Lower lobe of right lung (tissue), 2 donors: ENCODE measurements at regions not wholly inside any gene's neighbourhood (a gene's known extent, or its start where the extent isn't known, plus 50 kb on each side); places are given as distances from the start of the nearest gene placed in this dataset.

ENCODE experiments used
- ATAC-seq, 2 donors: fragments of 200-7000 bp; cut with Tn5 transposase; one replicate each; pipeline ENCODE4 v1.9.1; 2020 to 2022; ENCODE audit warnings: mild to moderate bottlenecking in 2 of 2, moderate library complexity in 2 of 2
- DNase-seq: peaks from one replicate; pipeline ENCODE4 v3.0.0-alpha.2; 2020
- H3K27ac ChIP-seq: fragments of 200-600 bp; one replicate; pipeline ENCODE4 v1.8.0; 2022
- H3K27me3 ChIP-seq: fragments of 200-600 bp; one replicate; pipeline ENCODE4 v1.8.0; 2022; ENCODE audit warnings: low read depth
- H3K36me3 ChIP-seq: fragments of 200-600 bp; one replicate; pipeline ENCODE4 v1.8.0; 2022; ENCODE audit warnings: mild to moderate bottlenecking
- H3K4me1 ChIP-seq: fragments of 200-600 bp; one replicate; pipeline ENCODE4 v1.8.0; 2022
- H3K4me3 ChIP-seq: fragments of 200-600 bp; one replicate; pipeline ENCODE4 v1.8.0; 2022; ENCODE audit warnings: mild to moderate bottlenecking
- H3K9me3 ChIP-seq: fragments of 200-600 bp; one replicate; pipeline ENCODE4 v1.8.0; 2022
- intact Hi-C: fragments of 100-400 bp; cut with DNase I; formaldehyde crosslinking; loops from one replicate; pipeline ENCODE4 v1.11.0; 2022
- TF ChIP-seq, protein P1 (sequence below): fragments of 200-600 bp; IDR thresholded peaks from one replicate; pipeline ENCODE4 v1.8.0; 2022; ENCODE audit warnings: antibody characterized with exemption, mild to moderate bottlenecking
- donor health status: DM: no; HTN: yes; CAD: no; lungs with severe emphysema.

DNA sequence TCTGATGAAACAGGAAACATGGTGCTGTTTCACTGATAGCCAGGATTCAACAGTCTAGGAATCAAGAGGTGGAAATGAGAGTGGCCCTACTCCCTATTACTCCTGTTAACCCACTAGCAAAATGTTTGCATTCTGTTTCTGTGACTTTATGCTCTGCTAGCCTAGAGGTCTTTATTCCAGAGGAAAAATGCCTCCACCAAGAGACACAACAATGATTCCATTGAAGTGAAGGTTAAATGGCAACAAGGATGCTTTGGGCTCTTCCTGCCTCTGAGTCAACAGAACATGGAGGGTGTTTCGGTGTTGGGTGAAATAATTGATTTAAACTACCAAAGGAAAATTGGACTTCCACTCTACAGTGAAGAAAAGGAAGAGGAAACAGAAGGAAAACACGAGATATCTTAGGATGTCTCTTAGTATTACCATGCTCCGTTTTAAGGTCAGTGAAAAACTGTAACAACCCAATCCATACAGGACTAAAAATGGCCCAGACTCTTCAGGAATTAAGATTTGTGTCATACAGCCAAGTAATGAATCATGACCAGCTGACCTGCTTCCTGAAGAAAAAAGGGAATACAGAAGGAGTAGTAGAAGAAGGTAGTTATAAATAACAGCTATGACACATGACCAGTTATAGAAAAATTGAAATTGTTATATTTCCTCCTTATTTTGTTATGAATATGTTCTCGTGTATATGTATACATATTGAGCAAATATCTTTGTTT lies 1237.8 kb downstream of the NCAM2 start:
- Histone ChIP-seq H3K36me3 (no peaks in the 10 kb centered on the region), H3K4me1 (no peaks in the 10 kb centered on the region), H3K4me3 (no peak overlapping the region), H3K27ac (no peak overlapping the region), H3K27me3 (no peaks in the 10 kb centered on the region), H3K9me3 (no peaks in the 10 kb centered on the region)
- intact Hi-C loops: no loop called here
- ATAC-seq (no peak), DNase-seq (no peak)
- TF ChIP-seq, protein P1, sequence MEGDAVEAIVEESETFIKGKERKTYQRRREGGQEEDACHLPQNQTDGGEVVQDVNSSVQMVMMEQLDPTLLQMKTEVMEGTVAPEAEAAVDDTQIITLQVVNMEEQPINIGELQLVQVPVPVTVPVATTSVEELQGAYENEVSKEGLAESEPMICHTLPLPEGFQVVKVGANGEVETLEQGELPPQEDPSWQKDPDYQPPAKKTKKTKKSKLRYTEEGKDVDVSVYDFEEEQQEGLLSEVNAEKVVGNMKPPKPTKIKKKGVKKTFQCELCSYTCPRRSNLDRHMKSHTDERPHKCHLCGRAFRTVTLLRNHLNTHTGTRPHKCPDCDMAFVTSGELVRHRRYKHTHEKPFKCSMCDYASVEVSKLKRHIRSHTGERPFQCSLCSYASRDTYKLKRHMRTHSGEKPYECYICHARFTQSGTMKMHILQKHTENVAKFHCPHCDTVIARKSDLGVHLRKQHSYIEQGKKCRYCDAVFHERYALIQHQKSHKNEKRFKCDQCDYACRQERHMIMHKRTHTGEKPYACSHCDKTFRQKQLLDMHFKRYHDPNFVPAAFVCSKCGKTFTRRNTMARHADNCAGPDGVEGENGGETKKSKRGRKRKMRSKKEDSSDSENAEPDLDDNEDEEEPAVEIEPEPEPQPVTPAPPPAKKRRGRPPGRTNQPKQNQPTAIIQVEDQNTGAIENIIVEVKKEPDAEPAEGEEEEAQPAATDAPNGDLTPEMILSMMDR: no peak

DNA sequence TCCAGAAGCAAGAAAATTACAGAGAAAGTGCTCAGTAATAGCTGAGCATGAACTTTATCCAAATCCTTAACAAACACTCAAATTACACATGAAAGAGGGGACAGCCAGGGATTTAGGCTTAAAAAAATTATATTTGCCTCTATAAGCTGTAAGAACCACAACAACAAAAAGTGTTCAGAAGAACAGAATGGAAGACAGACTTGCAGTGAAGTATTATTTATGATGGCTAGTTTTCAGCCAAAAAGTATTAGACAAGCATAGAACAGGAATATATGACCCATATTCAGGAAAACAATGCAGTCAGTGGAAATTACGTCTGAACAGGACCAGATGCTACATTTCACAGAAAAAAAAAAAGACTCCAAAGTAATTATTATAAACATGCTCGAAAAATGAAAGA lies 1246.3 kb downstream of the NCAM2 start:
- H3K9me3 ChIP-seq: no peaks in the 10 kb centered on the region
- H3K4me1 ChIP-seq: no peaks in the 10 kb centered on the region
- DNase-seq (no peak), ATAC-seq (no peak)
- no peaks in the 10 kb centered on the region for H3K36me3 ChIP-seq
- H3K27me3 ChIP-seq: no peaks in the 10 kb centered on the region
- H3K27ac ChIP-seq: no peak overlapping the region
- TF ChIP-seq, protein P1: no peak
- no peak overlapping the region for H3K4me3 ChIP-seq
- intact Hi-C loops: no loop called here

DNA sequence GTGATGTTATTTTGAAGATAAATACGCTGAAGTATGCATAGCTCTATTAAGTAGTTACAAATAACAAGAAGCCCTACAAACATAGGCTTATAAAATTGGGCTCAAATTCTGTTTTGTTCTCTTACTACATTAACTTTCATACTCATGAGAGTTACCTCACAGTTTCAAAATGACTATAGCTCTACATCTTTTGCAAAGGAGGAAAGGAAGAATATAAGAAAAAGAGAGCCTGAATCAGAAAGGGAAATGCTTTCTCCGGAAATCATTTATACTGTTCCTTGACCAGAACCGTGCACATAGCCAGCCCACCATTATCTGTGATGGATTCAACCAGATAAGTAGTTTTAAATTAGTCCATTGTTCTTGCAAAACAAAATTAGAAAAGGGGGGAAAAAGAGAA lies 1252.1 kb downstream of the NCAM2 start:
- H3K27me3 ChIP-seq: no peaks in the 10 kb centered on the region
- H3K4me3 ChIP-seq: no peak overlapping the region
- no peak for ATAC-seq
- H3K4me1 ChIP-seq: no peaks in the 10 kb centered on the region
- H3K36me3 ChIP-seq: no peaks in the 10 kb centered on the region
- no peaks in the 10 kb centered on the region for H3K9me3 ChIP-seq
- H3K27ac ChIP-seq: no peak overlapping the region
- TF ChIP-seq, protein P1: no peak
- intact Hi-C loops: no loop called here
- DNase-seq: no peak

DNA sequence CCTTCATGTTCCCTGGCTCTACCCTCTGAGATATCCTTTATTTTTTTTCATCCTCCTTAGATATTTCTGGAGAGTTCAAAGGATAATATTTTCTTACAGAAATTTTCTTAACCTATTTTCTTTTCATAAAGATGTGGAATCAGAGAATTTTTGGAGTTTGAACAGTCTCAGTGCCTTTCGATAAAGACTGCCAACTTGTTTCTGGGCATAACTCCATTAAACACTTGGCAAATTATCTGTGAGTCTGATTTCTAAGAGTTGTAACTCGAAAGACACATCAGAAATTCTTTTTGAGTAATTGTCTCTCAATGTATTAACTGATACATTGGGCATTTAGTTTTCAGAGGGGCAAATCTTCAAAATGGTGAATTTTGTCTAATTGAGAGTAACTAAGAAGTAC lies 1255.6 kb downstream of the NCAM2 start:
- intact Hi-C loops: no loop called here
- Histone ChIP-seq H3K4me3 (no peak overlapping the region), H3K27me3 (no peaks in the 10 kb centered on the region), H3K4me1 (no peaks in the 10 kb centered on the region), H3K36me3 (no peaks in the 10 kb centered on the region), H3K27ac (no peak overlapping the region), H3K9me3 (no peaks in the 10 kb centered on the region)
- ATAC-seq (no peak), DNase-seq (no peak)
- TF ChIP-seq, protein P1: no peak

DNA sequence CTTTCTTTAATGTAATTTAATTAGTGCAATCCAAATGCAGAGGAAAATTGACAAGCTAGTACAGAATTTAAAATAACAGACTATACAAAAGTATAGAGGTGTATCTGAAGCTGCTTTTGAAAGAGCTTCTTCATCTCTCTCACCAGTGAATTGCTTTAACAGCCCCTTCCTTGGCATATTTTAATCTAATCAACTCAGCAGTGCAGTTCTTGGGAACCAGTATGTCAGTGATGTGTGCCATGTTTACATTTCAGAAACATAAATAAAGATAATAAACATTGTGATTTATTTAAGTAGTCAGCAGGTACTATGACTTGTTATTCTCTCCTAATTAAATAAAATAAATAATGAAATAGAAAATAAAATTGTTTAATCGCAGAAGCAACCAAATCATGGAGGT lies 1260.6 kb downstream of the NCAM2 start:
- Histone ChIP-seq H3K27me3 (no peaks in the 10 kb centered on the region), H3K4me3 (no peak overlapping the region), H3K27ac (no peak overlapping the region), H3K4me1 (no peaks in the 10 kb centered on the region), H3K36me3 (no peaks in the 10 kb centered on the region), H3K9me3 (no peaks in the 10 kb centered on the region)
- TF ChIP-seq, protein P1: no peak
- intact Hi-C loops: no loop called here
- ATAC-seq (no peak), DNase-seq (no peak)
